ENCODE measurements at regions not wholly inside any gene's neighbourhood (a gene's known extent, or its start where the extent isn't known, plus 50 kb on each side); places are given as distances from the start of the nearest gene placed in this dataset.

DNA sequence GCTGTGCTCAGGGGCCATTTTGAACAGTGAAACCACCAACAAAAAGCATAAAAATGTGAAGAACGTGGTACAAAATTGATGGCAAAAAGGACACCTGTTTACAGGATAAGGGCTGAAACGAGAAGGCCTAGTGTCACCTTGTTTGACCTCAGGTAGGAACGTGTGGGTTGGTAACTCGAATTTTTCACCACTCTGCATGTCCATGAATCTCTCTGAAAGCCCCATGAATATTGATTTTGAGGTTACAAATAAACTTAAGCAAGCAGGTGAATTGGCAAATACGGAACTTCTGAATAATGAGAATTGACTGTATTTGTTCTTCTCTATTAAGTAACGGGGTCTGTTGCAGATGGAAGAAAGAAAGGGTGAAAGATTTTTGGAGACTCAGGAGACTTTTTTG lies 59.6 kb upstream of the EDN1 start:
- TF ChIP-seq BHLHE40 (IDR thresholded peaks at IDR 0.05; ENCODE audit: borderline replicate concordance), result no peak
- no peak for TF ChIP-seq FOXM1 (IDR thresholded peaks at IDR 0.05; ENCODE audit: borderline replicate concordance)
- TF ChIP-seq ZNF384 (IDR thresholded peaks at IDR 0.05), result no peak
- no peak for TF ChIP-seq NFRKB (IDR thresholded peaks at IDR 0.05)
- no peak for TF ChIP-seq FOXA1 (IDR thresholded peaks at IDR 0.05)

Data from HEK293T (cell line).